ENCODE measurements at regions not wholly inside any gene's neighbourhood (a gene's known extent, or its start where the extent isn't known, plus 50 kb on each side); places are given as distances from the start of the nearest gene placed in this dataset.
"Not testable (repeated sequence)": the region's sequence is repeated elsewhere in the genome, so short reads cannot be mapped to it uniquely, and the experiment has no call there.

DNA sequence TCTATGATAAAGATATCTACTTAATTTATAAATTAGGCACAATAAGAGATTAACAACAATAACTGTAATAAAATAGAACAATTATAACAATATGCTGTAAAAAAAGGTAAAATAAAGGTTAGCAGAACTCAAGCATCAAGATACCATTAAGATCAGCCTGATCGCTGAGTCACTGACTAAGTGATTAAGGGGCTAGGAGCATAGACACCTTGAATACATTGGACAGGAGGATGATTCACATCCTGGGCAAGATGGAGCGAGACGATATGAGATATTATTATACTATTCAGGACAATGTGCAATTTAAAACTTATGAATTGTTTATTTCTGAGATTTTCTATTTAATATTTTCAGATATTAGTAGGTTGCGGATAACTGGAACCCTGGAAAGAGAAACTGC, 1277.8 kb upstream of the ZEB2 start:
- no peaks in the 10 kb centered on the region for H3F3A ChIP-seq (ENCODE audit: low read length, unreplicated experiment)
- CTCF ChIA-PET = no interaction called here
- no peak overlapping the region for H3K27ac ChIP-seq (ENCODE audit: low read length)
- no peak overlapping the region for H2AFZ ChIP-seq (ENCODE audit: low read length)
- no TSS peak for BruUV-seq (replicated peaks)
- peak; percentile 71 for ATAC-seq
- H3K36me3 ChIP-seq (ENCODE audit: low read depth, low read length) = no peaks in the 10 kb centered on the region
- intact Hi-C loops (cut with micrococcal nuclease) = no loop called here
- peak overlapping the region; percentile 34 for H3K4me2 ChIP-seq (ENCODE audit: low read length)
- no peaks in the 10 kb centered on the region for H3K27me3 ChIP-seq (ENCODE audit: low read length)
- H3K9ac ChIP-seq (ENCODE audit: low read length) = no peak overlapping the region
- POLR2A ChIA-PET (ENCODE audit: unreplicated experiment) = no interaction called here
- H3K4me1 ChIP-seq (ENCODE audit: insufficient read depth, low read length) = peaks cover 33% of the 10 kb centered on the region
- TF ChIP-seq EZH2phosphoT487 (IDR thresholded peaks at IDR 0.05; ENCODE audit: borderline replicate concordance, low read length) = no peak
- TF ChIP-seq, protein P1, sequence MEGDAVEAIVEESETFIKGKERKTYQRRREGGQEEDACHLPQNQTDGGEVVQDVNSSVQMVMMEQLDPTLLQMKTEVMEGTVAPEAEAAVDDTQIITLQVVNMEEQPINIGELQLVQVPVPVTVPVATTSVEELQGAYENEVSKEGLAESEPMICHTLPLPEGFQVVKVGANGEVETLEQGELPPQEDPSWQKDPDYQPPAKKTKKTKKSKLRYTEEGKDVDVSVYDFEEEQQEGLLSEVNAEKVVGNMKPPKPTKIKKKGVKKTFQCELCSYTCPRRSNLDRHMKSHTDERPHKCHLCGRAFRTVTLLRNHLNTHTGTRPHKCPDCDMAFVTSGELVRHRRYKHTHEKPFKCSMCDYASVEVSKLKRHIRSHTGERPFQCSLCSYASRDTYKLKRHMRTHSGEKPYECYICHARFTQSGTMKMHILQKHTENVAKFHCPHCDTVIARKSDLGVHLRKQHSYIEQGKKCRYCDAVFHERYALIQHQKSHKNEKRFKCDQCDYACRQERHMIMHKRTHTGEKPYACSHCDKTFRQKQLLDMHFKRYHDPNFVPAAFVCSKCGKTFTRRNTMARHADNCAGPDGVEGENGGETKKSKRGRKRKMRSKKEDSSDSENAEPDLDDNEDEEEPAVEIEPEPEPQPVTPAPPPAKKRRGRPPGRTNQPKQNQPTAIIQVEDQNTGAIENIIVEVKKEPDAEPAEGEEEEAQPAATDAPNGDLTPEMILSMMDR (conservative IDR thresholded peaks at IDR 0.05; ENCODE audit: low read depth, low read length) = no peak
- no peak for TF ChIP-seq EZH2 (IDR thresholded peaks at IDR 0.05; ENCODE audit: low read length, unreplicated experiment)
- DNase-seq = peak; percentile 73
- no peaks in the 10 kb centered on the region for H3K9me3 ChIP-seq (ENCODE audit: low read length)
- no peak overlapping the region for H3K4me3 ChIP-seq (ENCODE audit: low read length)
- no peaks in the 10 kb centered on the region for H3K9me2 ChIP-seq (replicated peaks; ENCODE audit: low read length)
- H3K79me2 ChIP-seq (ENCODE audit: low read length) = no peaks in the 10 kb centered on the region
- no peaks in the 10 kb centered on the region for H4K20me1 ChIP-seq (ENCODE audit: low read length)

- Histone ChIP-seq H3K4me1 (ENCODE audit: insufficient read depth, low read length) (peaks cover 5% of the 10 kb centered on the region; the same call in 1 of the 2 replicates), H3F3A (ENCODE audit: low read length, unreplicated experiment) (no peaks in the 10 kb centered on the region), H3K36me3 (ENCODE audit: low read depth, low read length) (no peaks in the 10 kb centered on the region), H3K9me2 (replicated peaks; ENCODE audit: low read length) (no peaks in the 10 kb centered on the region), H3K4me3 (ENCODE audit: low read length) (no peak overlapping the region), H3K4me2 (ENCODE audit: low read length) (no peak overlapping the region), H3K9ac (ENCODE audit: low read length) (no peak overlapping the region), H3K9me3 (ENCODE audit: low read length) (no peaks in the 10 kb centered on the region), H2AFZ (ENCODE audit: low read length) (no peak overlapping the region), H3K27ac (ENCODE audit: low read length) (no peak overlapping the region), H3K27me3 (ENCODE audit: low read length) (no peaks in the 10 kb centered on the region), H4K20me1 (ENCODE audit: low read length) (no peaks in the 10 kb centered on the region), H3K79me2 (ENCODE audit: low read length) (no peaks in the 10 kb centered on the region)
- CTCF ChIA-PET = no interaction called here
- no peak for DNase-seq
- BruUV-seq (replicated peaks) = no TSS peak
- TF ChIP-seq EZH2phosphoT487 (IDR thresholded peaks at IDR 0.05; ENCODE audit: borderline replicate concordance, low read length) (no peak), EZH2 (IDR thresholded peaks at IDR 0.05; ENCODE audit: low read length, unreplicated experiment) (no peak)
- TF ChIP-seq, protein P1 (conservative IDR thresholded peaks at IDR 0.05; ENCODE audit: low read depth, low read length) = no peak
- ATAC-seq = no peak
- POLR2A ChIA-PET (ENCODE audit: unreplicated experiment) = no interaction called here
- intact Hi-C loops (cut with micrococcal nuclease) = no loop called here
Observed at GRCh38 chr2:145792745-145793144, 1272.8 kb upstream of the ZEB2 start.

- Histone ChIP-seq H3K79me2 (ENCODE audit: low read length) (no peaks in the 10 kb centered on the region), H3K4me2 (ENCODE audit: low read length) (no peak overlapping the region), H3K9ac (ENCODE audit: low read length) (no peak overlapping the region), H3K27ac (ENCODE audit: low read length) (no peak overlapping the region), H4K20me1 (ENCODE audit: low read length) (no peaks in the 10 kb centered on the region), H3K4me3 (ENCODE audit: low read length) (no peak overlapping the region), H3F3A (ENCODE audit: low read length, unreplicated experiment) (no peaks in the 10 kb centered on the region), H2AFZ (ENCODE audit: low read length) (no peak overlapping the region), H3K9me2 (replicated peaks; ENCODE audit: low read length) (no peaks in the 10 kb centered on the region), H3K36me3 (ENCODE audit: low read depth, low read length) (no peaks in the 10 kb centered on the region), H3K4me1 (ENCODE audit: insufficient read depth, low read length) (no peaks in the 10 kb centered on the region), H3K27me3 (ENCODE audit: low read length) (no peaks in the 10 kb centered on the region), H3K9me3 (ENCODE audit: low read length) (no peaks in the 10 kb centered on the region)
- BruUV-seq (replicated peaks) = no TSS peak
- intact Hi-C loops (cut with micrococcal nuclease) = no loop called here
- no peak for DNase-seq
- TF ChIP-seq, protein P1 (conservative IDR thresholded peaks at IDR 0.05; ENCODE audit: low read depth, low read length) = no peak
- TF ChIP-seq EZH2phosphoT487 (IDR thresholded peaks at IDR 0.05; ENCODE audit: borderline replicate concordance, low read length) (no peak), EZH2 (IDR thresholded peaks at IDR 0.05; ENCODE audit: low read length, unreplicated experiment) (no peak)
- POLR2A ChIA-PET (ENCODE audit: unreplicated experiment) = no interaction called here
- CTCF ChIA-PET = no interaction called here
- no peak for ATAC-seq
Observed at GRCh38 chr2:145789636-145790035, 1269.7 kb upstream of the ZEB2 start.

GRCh38 chr2:145787597-145788361, 1267.9 kb upstream of the ZEB2 start:
- H3K9me2 ChIP-seq (replicated peaks; ENCODE audit: low read length); H3K9me3 ChIP-seq (ENCODE audit: low read length); H2AFZ ChIP-seq (ENCODE audit: low read length); ATAC-seq; H3K27ac ChIP-seq (ENCODE audit: low read length); H3K9ac ChIP-seq (ENCODE audit: low read length); POLR2A ChIA-PET (ENCODE audit: unreplicated experiment); intact Hi-C loops (cut with micrococcal nuclease); H3K4me1 ChIP-seq (ENCODE audit: insufficient read depth, low read length); H3K36me3 ChIP-seq (ENCODE audit: low read depth, low read length); H3K27me3 ChIP-seq (ENCODE audit: low read length); DNase-seq; H3K4me3 ChIP-seq (ENCODE audit: low read length); H4K20me1 ChIP-seq (ENCODE audit: low read length); BruUV-seq (replicated peaks); CTCF ChIA-PET; H3K79me2 ChIP-seq (ENCODE audit: low read length); H3K4me2 ChIP-seq (ENCODE audit: low read length); H3F3A ChIP-seq (ENCODE audit: low read length, unreplicated experiment): not testable (repeated sequence)

All from PC-3 (cell line).